Neural progenitor cell (in vitro differentiated cells): ENCODE measurements at regions not wholly inside any gene's neighbourhood (a gene's known extent, or its start where the extent isn't known, plus 50 kb on each side); places are given as distances from the start of the nearest gene placed in this dataset.

Experiments
- DNase-seq: peaks from one replicate; pipeline ENCODE4 v3.0.0-alpha.2; 2016; ENCODE audit warnings: low spot score
- H2AFZ ChIP-seq: fragments of 200-600 bp; sonication (generic); replicated peaks from 2 replicates; pipeline ENCODE4 v1.6.1; 2016; ENCODE audit warnings: antibody characterized with exemption
- H3F3A ChIP-seq: fragments of 200-600 bp; sonication (generic); 2 replicates; pipeline ENCODE4 v1.6.1; 2016; ENCODE audit warnings: antibody characterized with exemption, low read depth
- H3K27ac ChIP-seq: fragments of 200-600 bp; sonication (generic); 2 replicates; pipeline ENCODE4 v1.5.1; 2016; ENCODE audit warnings: mild to moderate bottlenecking
- H3K27me3 ChIP-seq: fragments of 200-600 bp; sonication (generic); 2 replicates; pipeline ENCODE4 v1.6.1; 2016; ENCODE audit warnings: mild to moderate bottlenecking, moderate library complexity
- H3K36me3 ChIP-seq: fragments of 200-600 bp; sonication (generic); 2 replicates; pipeline ENCODE4 v1.5.1; 2016
- H3K4me1 ChIP-seq: fragments of 200-600 bp; sonication (generic); 2 replicates; pipeline ENCODE4 v1.6.1; 2016; ENCODE audit warnings: mixed run types
- H3K4me2 ChIP-seq: fragments of 200-600 bp; sonication (generic); 2 replicates; pipeline ENCODE4 v1.6.1; 2016
- H3K4me3 ChIP-seq: fragments of 200-600 bp; sonication (generic); 2 replicates; pipeline ENCODE4 v1.5.1; 2016
- H3K79me2 ChIP-seq: fragments of 200-600 bp; sonication (generic); 2 replicates; pipeline ENCODE4 v1.6.1; 2016; ENCODE audit warnings: low read depth
- H3K9ac ChIP-seq: fragments of 200-600 bp; sonication (generic); 2 replicates; pipeline ENCODE4 v1.6.1; 2016
- H3K9me3 ChIP-seq: fragments of 200-600 bp; sonication (generic); 2 replicates; pipeline ENCODE4 v1.5.1; 2016; ENCODE audit warnings: low read depth
- H4K20me1 ChIP-seq: fragments of 200-600 bp; sonication (generic); 2 replicates; pipeline ENCODE4 v1.6.1; 2016; ENCODE audit warnings: low read depth
- H3K27ac Mint-ChIP-seq: 3 replicates; pipeline ENCODE4 v1.8.0; 2021; ENCODE audit warnings: mixed read lengths
- H3K27me3 Mint-ChIP-seq: 2 replicates; pipeline ENCODE4 v1.8.0; 2022; ENCODE audit warnings: low read depth, mild to moderate bottlenecking, inconsistent platforms, moderate library complexity, mixed read lengths; ENCODE audit not compliant: insufficient read depth
- H3K36me3 Mint-ChIP-seq: 3 replicates; pipeline ENCODE4 v1.8.0; 2021; ENCODE audit warnings: mixed read lengths
- H3K4me1 Mint-ChIP-seq: 3 replicates; pipeline ENCODE4 v1.8.0; 2021; ENCODE audit warnings: mixed read lengths
- H3K4me3 Mint-ChIP-seq: 3 replicates; pipeline ENCODE4 v1.8.0; 2021; ENCODE audit warnings: mild to moderate bottlenecking, moderate library complexity, mixed read lengths
- H3K9me3 Mint-ChIP-seq: 3 replicates; pipeline ENCODE4 v1.8.0; 2020; ENCODE audit warnings: mixed read lengths
- CTCF ChIP-seq: fragments of 200-600 bp; sonication (generic); IDR thresholded peaks from 2 replicates; pipeline ENCODE4 v1.5.1; 2017; ENCODE audit warnings: antibody characterized with exemption, mild to moderate bottlenecking
- EZH2 ChIP-seq: fragments of 200-600 bp; sonication (generic); IDR thresholded peaks from 2 replicates; pipeline ENCODE4 v1.6.1; 2017; ENCODE audit warnings: antibody characterized with exemption, mild to moderate bottlenecking, moderate library complexity
- EZH2phosphoT487 ChIP-seq: fragments of 200-600 bp; sonication (generic); IDR thresholded peaks from 2 replicates; pipeline ENCODE4 v1.6.1; 2017; ENCODE audit warnings: antibody characterized with exemption

GRCh38 chrX:98338544-98338943, 1454.8 kb downstream of the RPA4 start:
- TF ChIP-seq CTCF (no peak), EZH2phosphoT487 (no peak), EZH2 (no peak)
- Histone ChIP-seq H3K4me1 (peaks cover 7% of the 10 kb centered on the region), H3K79me2 (no peaks in the 10 kb centered on the region), H3K4me3 (no peak overlapping the region), H3K4me2 (no peak overlapping the region), H2AFZ (no peak overlapping the region), H4K20me1 (no peaks in the 10 kb centered on the region), H3K36me3 (peaks cover 25% of the 10 kb centered on the region), H3F3A (no peaks in the 10 kb centered on the region), H3K9ac (no peak overlapping the region), H3K9me3 (peaks cover 17% of the 10 kb centered on the region), H3K27ac (no peak overlapping the region), H3K27me3 (no peaks in the 10 kb centered on the region)
- Mint-ChIP-seq H3K27ac (no peak overlapping the region), H3K9me3 (peaks cover 24% of the 10 kb centered on the region), H3K4me1 (no peaks in the 10 kb centered on the region), H3K4me3 (no peak overlapping the region), H3K36me3 (peaks cover 2% of the 10 kb centered on the region), H3K27me3 (no peaks in the 10 kb centered on the region)
- DNase-seq, result no peak

- H3K4me1 ChIP-seq, result peaks cover 36% of the 10 kb centered on the region
- peaks cover 27% of the 10 kb centered on the region for H3K36me3 ChIP-seq
- peak overlapping the region; percentile 91 for H3K27ac ChIP-seq
- TF ChIP-seq EZH2phosphoT487, result peak; percentile 58
- TF ChIP-seq EZH2, result no peak
- no peaks in the 10 kb centered on the region for H3K79me2 ChIP-seq
- H3K9me3 Mint-ChIP-seq, result peaks cover 16% of the 10 kb centered on the region
- H3K27me3 Mint-ChIP-seq, result no peaks in the 10 kb centered on the region
- H3K9me3 ChIP-seq, result peaks cover 13% of the 10 kb centered on the region
- peaks cover 39% of the 10 kb centered on the region for H3F3A ChIP-seq
- peak overlapping the region; percentile 64 for H3K4me2 ChIP-seq
- H3K27me3 ChIP-seq, result no peaks in the 10 kb centered on the region
- no peaks in the 10 kb centered on the region for H3K36me3 Mint-ChIP-seq
- DNase-seq, result peak; percentile 88
- no peak overlapping the region for H3K9ac ChIP-seq
- no peak overlapping the region for H2AFZ ChIP-seq
- no peaks in the 10 kb centered on the region for H4K20me1 ChIP-seq
- no peak overlapping the region for H3K27ac Mint-ChIP-seq
- no peak overlapping the region for H3K4me3 Mint-ChIP-seq
- peaks cover 10% of the 10 kb centered on the region for H3K4me1 Mint-ChIP-seq
- H3K4me3 ChIP-seq, result no peak overlapping the region
Measured at GRCh38 chrX:98350940-98351339, 1467.2 kb downstream of the RPA4 start.

GRCh38 chrX:98357146-98357545, 1473.4 kb downstream of the RPA4 start:
- peak overlapping the region; percentile 40 for H2AFZ ChIP-seq
- peaks cover 2% of the 10 kb centered on the region for H3K27me3 Mint-ChIP-seq
- no peak overlapping the region for H3K4me3 Mint-ChIP-seq
- no peak overlapping the region for H3K9ac ChIP-seq
- peaks cover 21% of the 10 kb centered on the region for H3K9me3 Mint-ChIP-seq
- no peaks in the 10 kb centered on the region for H3F3A ChIP-seq
- no peaks in the 10 kb centered on the region for H3K79me2 ChIP-seq
- no peaks in the 10 kb centered on the region for H4K20me1 ChIP-seq
- H3K4me2 ChIP-seq, result no peak overlapping the region
- peaks cover 9% of the 10 kb centered on the region for H3K9me3 ChIP-seq
- no peaks in the 10 kb centered on the region for H3K36me3 Mint-ChIP-seq
- H3K27me3 ChIP-seq, result no peaks in the 10 kb centered on the region
- TF ChIP-seq EZH2phosphoT487, result no peak
- no peak for TF ChIP-seq EZH2
- no peak for TF ChIP-seq CTCF
- H3K4me1 ChIP-seq, result peaks cover 8% of the 10 kb centered on the region
- no peak overlapping the region for H3K27ac Mint-ChIP-seq
- peaks cover 23% of the 10 kb centered on the region for H3K36me3 ChIP-seq
- H3K4me3 ChIP-seq, result no peak overlapping the region
- DNase-seq, result no peak
- H3K4me1 Mint-ChIP-seq, result peaks cover 11% of the 10 kb centered on the region
- H3K27ac ChIP-seq, result no peak overlapping the region

DNA sequence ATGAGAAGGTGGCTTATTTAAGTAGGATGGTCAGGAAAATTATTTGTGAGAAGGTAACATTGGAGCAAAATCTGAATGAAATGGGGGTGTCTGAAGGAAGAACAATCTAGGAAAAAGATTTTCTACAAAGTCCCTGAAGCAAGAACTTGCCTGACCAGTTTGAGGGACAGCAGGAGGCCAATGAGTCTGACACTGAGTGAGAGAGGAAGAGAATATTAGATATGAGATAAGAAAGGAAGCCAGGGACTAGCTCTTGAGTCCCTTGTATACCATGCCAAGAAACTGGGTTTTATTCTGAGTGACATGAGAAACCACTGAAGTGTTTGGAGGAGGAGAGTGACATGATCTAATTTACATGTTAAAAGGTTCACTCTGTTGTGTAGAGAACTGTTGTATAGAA, 1478.9 kb downstream of the RPA4 start:
- Histone ChIP-seq H3K27me3 (no peaks in the 10 kb centered on the region), H3K9me3 (peaks cover 4% of the 10 kb centered on the region), H3K9ac (no peak overlapping the region), H3K79me2 (no peaks in the 10 kb centered on the region), H2AFZ (no peak overlapping the region), H3K4me1 (peaks cover 6% of the 10 kb centered on the region), H3K4me2 (no peak overlapping the region), H3K36me3 (no peaks in the 10 kb centered on the region), H3K4me3 (no peak overlapping the region), H3F3A (no peaks in the 10 kb centered on the region), H3K27ac (no peak overlapping the region), H4K20me1 (no peaks in the 10 kb centered on the region)
- Mint-ChIP-seq H3K4me1 (no peaks in the 10 kb centered on the region), H3K9me3 (peaks cover 26% of the 10 kb centered on the region), H3K36me3 (peaks cover 2% of the 10 kb centered on the region), H3K27ac (no peak overlapping the region), H3K4me3 (no peak overlapping the region), H3K27me3 (peaks cover 2% of the 10 kb centered on the region)
- no peak for DNase-seq
- TF ChIP-seq EZH2phosphoT487 (no peak), CTCF (no peak), EZH2 (no peak)
